Amygdala (tissue), 56 donors: ENCODE measurements at regions not wholly inside any gene's neighbourhood (a gene's known extent, or its start where the extent isn't known, plus 50 kb on each side); places are given as distances from the start of the nearest gene placed in this dataset.
"Not testable (repeated sequence)": the region's sequence is repeated elsewhere in the genome, so short reads cannot be mapped to it uniquely, and the experiment has no call there.

Experiments
- DNase-seq, 56 donors: peaks; one replicate each; lab custom pipeline; 2025; lab: John Stamatoyannopoulos, UW

DNA sequence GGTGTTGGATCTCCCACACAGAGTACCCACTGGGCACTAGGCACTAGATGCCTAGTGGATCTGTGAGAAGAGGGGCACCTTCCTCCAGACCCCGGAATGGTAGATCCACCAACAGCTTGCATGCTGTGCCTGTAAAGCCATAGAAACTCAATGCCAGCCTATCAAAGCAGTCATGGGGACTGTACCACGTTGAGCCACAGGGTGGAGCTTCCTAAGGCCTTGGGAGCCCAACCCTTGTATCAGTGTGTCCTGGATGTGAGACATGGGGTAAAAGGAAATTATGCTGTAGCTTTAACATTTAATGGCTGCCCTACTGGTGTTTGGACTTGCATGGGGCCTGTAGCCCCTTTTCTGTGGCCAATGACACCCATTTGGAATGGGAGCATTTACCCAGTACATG lies 1024.9 kb downstream of the TMEM121 start:
- no peak for DNase-seq

- not testable (repeated sequence) for DNase-seq
Measured at GRCh38 chr14:106556211-106556610, 1029.8 kb downstream of the TMEM121 start.

GRCh38 chr14:106556665-106557289 lies 1030.4 kb downstream of the TMEM121 start:
- DNase-seq = no peak

DNA sequence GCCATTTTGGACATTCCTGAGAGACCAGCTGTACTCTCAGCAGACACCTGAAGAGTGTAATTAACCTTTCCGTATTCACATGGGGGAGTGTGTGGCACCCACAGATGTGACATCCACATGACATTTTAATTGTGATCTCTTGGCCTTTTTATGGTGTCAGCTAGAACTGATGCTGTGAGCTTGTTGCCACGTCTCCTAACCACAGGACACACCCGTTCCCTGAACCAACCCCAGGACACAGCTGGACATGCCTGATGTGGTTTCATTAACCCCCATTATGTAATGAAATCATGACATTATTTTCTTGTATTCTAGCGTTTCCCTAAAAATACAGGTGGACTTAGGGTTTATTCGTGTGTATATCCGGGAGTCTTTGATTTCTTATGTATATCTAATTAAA lies 1036.1 kb downstream of the TMEM121 start:
- DNase-seq = no peak

DNA sequence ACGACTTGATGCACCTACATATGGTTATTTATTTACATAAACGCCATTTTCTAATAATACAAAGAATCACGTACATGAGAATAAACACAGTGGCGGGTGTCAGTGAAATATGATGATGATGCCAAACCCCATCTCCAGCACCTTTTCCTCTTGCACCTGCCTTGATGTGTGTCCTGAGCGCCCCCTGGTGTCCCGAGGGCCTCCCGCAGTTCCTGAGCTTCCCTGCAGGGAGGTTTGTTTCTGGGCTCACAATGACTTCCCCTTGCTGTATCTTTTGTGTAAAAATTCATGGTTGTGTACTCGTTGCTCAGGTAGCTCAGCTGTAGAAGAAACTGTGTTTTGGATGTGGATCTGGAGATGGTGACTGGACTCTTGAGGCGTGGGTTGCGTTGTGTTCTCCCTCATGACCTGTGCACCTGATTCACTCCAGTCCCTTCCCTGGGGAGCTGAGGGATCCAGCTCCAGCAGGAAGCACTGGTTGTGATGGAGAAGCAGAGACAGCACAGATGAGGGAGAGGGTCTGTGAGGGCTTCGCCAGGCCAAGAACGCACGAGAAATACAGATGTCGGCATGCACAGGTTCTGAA lies 1037.8 kb downstream of the TMEM121 start:
- DNase-seq = no peak

DNA sequence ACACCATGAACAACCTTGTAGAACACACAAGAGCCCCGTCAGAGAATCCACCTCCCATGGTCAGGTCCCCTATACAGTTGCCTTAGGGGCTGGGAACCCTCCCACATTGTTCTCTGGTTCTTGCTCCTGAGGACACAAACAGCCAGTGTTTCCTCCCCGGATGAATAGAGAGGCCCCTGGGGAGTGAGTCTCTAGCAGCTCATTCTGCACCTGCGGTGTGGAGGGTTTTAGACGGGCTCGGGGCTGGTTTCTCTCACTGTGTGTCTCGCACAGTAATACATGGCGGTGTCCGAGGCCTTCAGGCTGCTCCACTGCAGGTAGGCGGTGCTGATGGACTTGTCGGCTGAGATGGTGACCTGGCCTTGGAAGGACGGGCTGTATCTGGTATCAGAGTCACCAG lies 1052.1 kb downstream of the TMEM121 start:
- no peak for DNase-seq

- no peak for DNase-seq
Measured at GRCh38 chr14:106579084-106579483, 1052.7 kb downstream of the TMEM121 start.

- no peak for DNase-seq
Measured at GRCh38 chr14:106585692-106586091, 1059.3 kb downstream of the TMEM121 start.

DNA sequence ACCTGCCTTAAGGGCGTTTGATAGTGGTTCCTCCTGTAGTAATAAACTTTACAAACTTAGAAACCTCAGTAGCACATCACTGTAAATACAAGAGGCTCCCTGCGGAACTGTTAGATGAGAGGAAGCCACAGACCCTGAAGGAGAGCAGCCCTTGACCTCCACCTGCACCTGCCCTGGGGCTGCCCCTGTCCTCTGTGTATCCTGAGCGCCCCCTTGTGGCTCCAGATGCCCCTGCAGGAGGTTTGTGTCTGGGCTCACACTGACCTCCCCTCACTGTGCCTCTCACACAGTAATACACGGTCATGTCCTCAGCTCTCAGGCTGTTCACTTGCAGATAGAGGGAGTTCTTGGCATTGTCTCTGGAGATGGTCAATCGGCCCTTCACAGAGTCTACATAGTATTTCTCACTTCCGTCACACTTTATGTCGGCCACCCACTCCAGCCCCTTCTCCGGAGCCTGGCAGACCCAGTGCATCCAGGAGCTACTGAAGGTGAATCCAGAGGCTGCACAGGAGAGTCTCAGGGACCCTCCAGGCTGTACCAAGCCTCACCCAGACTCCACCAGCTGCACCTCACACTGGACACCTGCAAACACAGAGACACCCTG lies 1059.8 kb downstream of the TMEM121 start:
- DNase-seq = no peak

DNA sequence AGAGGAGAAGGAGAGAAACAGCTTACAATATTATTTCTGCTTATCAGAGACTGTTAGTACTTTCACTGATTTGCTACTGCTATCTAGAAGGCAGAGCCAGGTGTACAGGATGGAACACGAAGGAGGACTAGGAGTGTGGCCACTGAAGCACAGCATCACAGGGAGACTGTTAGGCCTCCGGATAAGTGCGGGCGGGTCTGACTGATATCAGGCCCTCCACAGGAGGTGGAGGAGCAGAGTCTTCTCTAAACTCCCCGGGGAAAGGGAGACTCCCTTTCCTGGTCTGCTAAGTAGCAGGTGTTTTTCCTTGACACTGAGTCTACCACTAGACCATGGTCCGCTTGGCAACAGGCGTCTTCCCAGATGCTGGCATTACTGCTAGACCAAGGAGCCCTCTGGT lies 1065.2 kb downstream of the TMEM121 start:
- DNase-seq = not testable (repeated sequence)

DNA sequence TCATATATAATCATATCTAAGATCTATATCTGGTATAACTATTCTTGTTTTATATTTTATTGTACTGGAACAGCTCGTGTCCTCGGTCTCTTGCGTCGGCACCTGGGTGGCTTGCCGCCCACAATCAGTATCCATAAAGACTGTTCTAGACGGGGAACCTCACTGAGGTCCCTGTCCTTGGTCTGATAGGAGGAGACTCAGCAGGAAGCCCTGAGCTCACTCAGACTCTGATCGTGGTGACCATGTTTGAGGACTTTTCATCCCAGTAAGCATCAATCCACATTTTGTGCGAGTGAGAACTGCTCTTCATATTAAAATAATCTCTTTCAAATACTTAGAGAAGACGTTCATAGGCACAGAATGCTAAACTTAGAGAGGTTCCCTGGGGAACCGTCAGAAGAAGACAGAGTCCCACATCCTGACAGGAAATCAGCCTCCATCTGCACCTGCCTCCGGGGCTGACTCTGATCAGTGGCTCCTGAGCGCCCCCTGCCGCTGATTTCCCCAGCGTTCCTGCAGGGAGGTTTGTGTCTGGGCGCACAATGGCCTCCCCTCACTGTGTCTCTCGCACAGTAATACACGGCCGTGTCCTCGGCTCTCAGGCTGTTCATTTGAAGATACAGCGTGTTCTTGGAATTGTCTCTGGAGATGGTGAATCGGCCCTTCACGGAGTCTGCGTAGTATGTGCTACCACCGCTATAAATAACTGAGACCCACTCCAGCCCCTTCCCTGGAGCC lies 1065.9 kb downstream of the TMEM121 start:
- DNase-seq = not testable (repeated sequence)

GRCh38 chr14:106599209-106599608 lies 1072.8 kb downstream of the TMEM121 start:
- DNase-seq = no peak

DNA sequence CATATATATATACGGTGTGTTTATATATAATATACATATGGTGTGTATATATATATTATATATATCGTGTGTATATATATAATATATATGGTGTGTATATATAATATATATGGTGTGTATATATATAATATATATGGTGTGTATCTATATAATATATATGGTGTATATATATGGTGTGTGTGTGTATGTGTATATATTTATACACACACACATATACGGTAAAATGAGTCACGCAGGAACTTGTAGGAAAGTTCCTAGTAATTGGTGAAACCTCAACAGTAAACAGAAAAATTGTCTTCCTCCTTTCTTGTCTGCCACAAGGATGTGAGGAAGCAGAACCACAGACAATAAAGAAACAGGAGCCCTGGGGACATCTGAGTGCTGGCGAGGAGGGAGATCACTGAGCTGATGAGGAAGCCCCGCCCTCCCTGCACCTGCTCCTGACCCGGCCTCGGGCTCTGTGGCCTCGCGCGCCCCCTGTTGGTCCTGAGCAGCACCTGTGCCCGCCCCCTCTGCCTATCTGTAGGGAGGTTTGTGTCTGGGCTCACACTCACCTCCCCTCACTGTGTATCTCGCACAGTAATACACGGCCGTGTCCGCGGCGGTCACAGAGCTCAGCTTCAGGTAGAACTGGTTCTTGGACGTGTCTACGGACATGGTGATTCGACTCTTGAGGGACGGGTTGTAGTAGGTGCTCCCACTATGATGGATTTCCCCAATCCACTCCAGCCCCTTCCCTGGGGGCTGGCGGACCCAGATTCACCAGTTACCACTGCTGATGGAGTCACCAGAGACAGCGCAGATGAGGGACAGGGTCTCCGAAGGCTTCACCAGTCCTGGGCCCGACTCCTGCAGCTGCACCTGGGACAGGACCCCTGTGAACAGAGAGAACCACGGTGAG lies 1079.4 kb downstream of the TMEM121 start:
- DNase-seq = no peak

GRCh38 chr14:106606936-106607335 lies 1080.6 kb downstream of the TMEM121 start:
- no peak for DNase-seq

DNA sequence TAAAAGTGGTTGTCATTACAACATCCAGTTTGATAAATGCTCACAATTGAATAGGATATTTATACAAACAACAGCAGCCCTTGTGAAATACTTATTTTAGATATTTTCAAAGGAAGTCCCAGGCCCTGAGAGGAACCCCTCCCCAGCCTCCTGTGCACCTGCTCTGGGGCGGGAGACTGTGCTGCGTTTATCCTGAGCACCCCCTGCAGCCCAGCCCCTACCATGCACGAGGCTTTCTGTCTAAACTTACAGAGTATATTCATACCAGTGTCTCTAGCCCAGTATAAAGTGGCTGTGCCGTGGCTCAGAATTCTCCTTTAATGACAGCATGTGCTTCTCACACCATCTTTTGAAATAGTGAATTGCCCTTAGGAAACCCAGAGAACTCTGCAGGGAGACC lies 1084.3 kb downstream of the TMEM121 start:
- no peak for DNase-seq

- no peak for DNase-seq
Measured at GRCh38 chr14:106613256-106613655, 1086.9 kb downstream of the TMEM121 start.

GRCh38 chr14:106618471-106618951 lies 1092.1 kb downstream of the TMEM121 start:
- DNase-seq = not testable (repeated sequence)

GRCh38 chr14:106619606-106620005 lies 1093.2 kb downstream of the TMEM121 start:
- no peak for DNase-seq

- no peak for DNase-seq
Measured at GRCh38 chr14:106620368-106620767, 1094.0 kb downstream of the TMEM121 start.

DNA sequence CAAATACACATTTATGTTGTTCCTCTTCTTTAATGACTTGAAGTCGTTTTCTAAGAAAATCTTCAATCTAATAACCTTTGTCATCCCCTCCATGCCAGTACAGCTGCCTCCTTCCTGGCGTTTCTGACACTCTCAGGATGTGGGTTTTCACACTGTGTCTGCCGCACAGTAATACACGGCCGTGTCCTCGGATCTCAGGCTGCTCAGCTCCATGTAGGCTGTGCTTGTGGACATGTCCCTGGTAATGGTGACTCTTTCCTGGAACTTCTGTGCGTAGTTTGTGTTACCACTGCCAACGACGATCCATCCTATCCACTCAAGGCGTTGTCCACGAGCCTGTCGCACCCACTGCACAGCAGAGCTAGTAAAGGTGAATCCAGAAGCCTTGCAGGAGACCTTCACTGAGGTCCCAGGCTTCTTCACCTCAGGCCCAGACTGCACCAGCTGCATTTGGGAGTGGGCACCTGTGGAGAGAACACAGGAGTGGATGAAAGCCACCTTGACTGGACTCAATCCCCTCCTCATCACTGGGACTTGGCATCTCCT lies 1095.9 kb downstream of the TMEM121 start:
- DNase-seq = no peak
